Spleen (tissue), 11 donors: ENCODE measurements at regions not wholly inside any gene's neighbourhood (a gene's known extent, or its start where the extent isn't known, plus 50 kb on each side); places are given as distances from the start of the nearest gene placed in this dataset.

ENCODE experiments used
- DNase-seq: peaks from one replicate; pipeline ENCODE4 v3.0.0-alpha.2; 2020
- H3K27ac ChIP-seq, 8 donors: fragments of 200-600 bp; sonication (generic) in 7 of 8; 1 replicate in 4 of 8; 2 replicates in 4 of 8; pipeline versions ENCODE4 v1.5.0 to v1.8.0; 2016 to 2021; ENCODE audit warnings: inconsistent platforms in 4 of 8, mild to moderate bottlenecking in 4 of 8, moderate library complexity in 1 of 8
- H3K27me3 ChIP-seq, 7 donors: fragments of 200-600 bp; sonication (generic) in 6 of 7; replicated peaks in 1 of 7; 1 replicate in 4 of 7; 2 replicates in 3 of 7; pipeline versions ENCODE4 v1.5.0 to v1.8.0; 2016 to 2021; ENCODE audit warnings: inconsistent platforms in 3 of 7, mild to moderate bottlenecking in 1 of 7
- H3K36me3 ChIP-seq, 6 donors: fragments of 200-600 bp; sonication (generic) in 5 of 6; 1 replicate in 4 of 6; 2 replicates in 2 of 6; pipeline versions ENCODE4 v1.5.0 to v1.8.0; 2016 to 2021; ENCODE audit warnings: inconsistent platforms in 2 of 6
- H3K4me1 ChIP-seq, 6 donors: fragments of 200-600 bp; sonication (generic) in 5 of 6; 1 replicate in 3 of 6; 2 replicates in 3 of 6; pipeline versions ENCODE4 v1.5.0 to v1.8.0; 2016 to 2021; ENCODE audit warnings: inconsistent platforms in 3 of 6
- H3K4me3 ChIP-seq, 8 donors: fragments of 200-600 bp; sonication (generic) in 7 of 8; 1 replicate in 4 of 8; 2 replicates in 4 of 8; pipeline versions ENCODE4 v1.5.0 to v1.8.0; 2016 to 2021; ENCODE audit warnings: inconsistent platforms in 4 of 8, mild to moderate bottlenecking in 4 of 8, moderate library complexity in 2 of 8
- H3K9me3 ChIP-seq, 8 donors: fragments of 200-600 bp; sonication (generic) in 7 of 8; 1 replicate in 4 of 8; 2 replicates in 4 of 8; pipeline versions ENCODE4 v1.5.0 to v1.8.0; 2016 to 2021; ENCODE audit warnings: inconsistent platforms in 4 of 8
- POLR2A ChIP-seq, 3 donors: fragments of 450-650 bp; IDR thresholded peaks; one replicate each; pipeline ENCODE4 v1.5.1; 2017; ENCODE audit warnings: antibody characterized with exemption in 3 of 3, mild to moderate bottlenecking in 1 of 3
- POLR2AphosphoS5 ChIP-seq, 3 donors: sonication (generic); formaldehyde crosslinking; IDR thresholded peaks; one replicate each; pipeline ENCODE4 v1.5.1; 2017; ENCODE audit warnings: antibody characterized with exemption in 3 of 3
- WGBS, 5 donors: extraction: QIAGEN DNeasy Blood & Tissue Kit in 3 of 5; methylation state at CpG; one replicate each; pipeline versions ENCODE4 v1.1.5 to v1.1.7; 2013 to 2018; 5-methylcytosine and 5-hydroxymethylcytosine counted together
- intact Hi-C: fragments of 100-400 bp; cut with DNase I; formaldehyde crosslinking; loops from one replicate; pipeline ENCODE4 v1.15.0; 2023; ENCODE audit warnings: low total_unique reads
- TF ChIP-seq, protein P1 (sequence below), 11 experiments: fragments of 200-600 bp in 7 of 11; fragments of 450-650 bp in 4 of 11; sonication (generic) in 4 of 11; IDR thresholded peaks in 8 of 11; conservative IDR thresholded peaks in 3 of 11; 1 replicate in 7 of 11; 2 replicates in 4 of 11; pipeline versions ENCODE4 v1.4.0 to v1.8.0; 2016 to 2021; ENCODE audit warnings: antibody characterized with exemption in 11 of 11, inconsistent platforms in 4 of 11, mild to moderate bottlenecking in 1 of 11
- donor health status: healthy with polysubstance abuse.
- donor health status: DM: no; HTN: no; CAD: no; lungs with moderate emphysema.
- donor health status: DM: no; HTN: no; CAD: no.
- donor health status: Bipolar disorder and iron deficiency.
- donor health status: healthy.
- donor health status: DM: no; HTN: no; CAD: no.
- donor health status: DM: yes; HTN: yes; CAD: no.

DNA sequence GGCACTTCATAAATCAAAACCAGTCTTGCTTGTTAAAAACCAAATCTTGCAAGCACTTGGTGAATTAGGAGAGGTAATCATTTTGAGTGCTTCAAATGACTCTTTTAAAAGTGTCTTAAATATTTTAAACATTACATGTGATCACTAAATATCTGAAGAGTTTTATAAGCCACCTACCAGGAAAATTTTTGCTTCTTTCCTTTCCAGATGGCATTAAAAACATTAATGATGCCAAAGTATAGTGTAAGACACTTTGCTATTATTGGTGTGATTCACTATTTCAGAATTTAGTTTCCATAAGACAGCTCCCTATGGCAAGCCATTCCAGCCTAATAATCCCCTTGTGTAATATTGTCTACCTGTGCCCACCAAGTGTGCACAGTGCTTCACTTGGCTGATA is 548.8 kb upstream of the ADAMTS5 start:
- DNase-seq = no peak
- H3K36me3 ChIP-seq = no peaks in the 10 kb centered on the region
- intact Hi-C loops = no loop called here
- no peak overlapping the region for H3K27ac ChIP-seq
- no peak for TF ChIP-seq POLR2AphosphoS5 (IDR thresholded peaks at IDR 0.05)
- peaks cover 0 to 26% (median 15%) of the 10 kb centered on the region in 8 donors for H3K9me3 ChIP-seq
- no peak overlapping the region for H3K4me3 ChIP-seq
- no peaks in the 10 kb centered on the region for H3K4me1 ChIP-seq
- H3K27me3 ChIP-seq = no peaks in the 10 kb centered on the region

DNA sequence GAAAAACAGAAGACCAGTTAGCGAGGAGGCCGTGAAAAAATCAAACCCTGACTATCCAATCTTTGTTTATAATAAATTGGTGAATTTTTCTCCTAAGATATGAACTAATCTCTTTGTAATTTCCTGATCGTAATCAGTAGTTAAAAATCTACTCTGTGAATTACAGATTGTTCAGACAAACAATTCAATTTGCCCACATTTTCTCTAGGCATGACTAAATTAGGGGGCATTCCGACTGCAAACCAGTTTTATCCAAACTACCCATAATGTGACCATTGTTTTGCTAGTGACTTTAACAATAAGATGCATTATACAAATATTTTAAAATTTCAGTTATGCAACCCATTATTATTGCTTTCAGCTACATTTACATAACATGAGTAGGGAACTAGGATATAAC is 546.9 kb upstream of the ADAMTS5 start:
- H3K27ac ChIP-seq = no peak overlapping the region
- 79 to 93% (median 88%) methylated on average over 4 of the region's 4 CpGs for WGBS, 5 donors
- TF ChIP-seq POLR2A (IDR thresholded peaks at IDR 0.05) = no peak
- TF ChIP-seq POLR2AphosphoS5 (IDR thresholded peaks at IDR 0.05) = no peak
- TF ChIP-seq, protein P1, sequence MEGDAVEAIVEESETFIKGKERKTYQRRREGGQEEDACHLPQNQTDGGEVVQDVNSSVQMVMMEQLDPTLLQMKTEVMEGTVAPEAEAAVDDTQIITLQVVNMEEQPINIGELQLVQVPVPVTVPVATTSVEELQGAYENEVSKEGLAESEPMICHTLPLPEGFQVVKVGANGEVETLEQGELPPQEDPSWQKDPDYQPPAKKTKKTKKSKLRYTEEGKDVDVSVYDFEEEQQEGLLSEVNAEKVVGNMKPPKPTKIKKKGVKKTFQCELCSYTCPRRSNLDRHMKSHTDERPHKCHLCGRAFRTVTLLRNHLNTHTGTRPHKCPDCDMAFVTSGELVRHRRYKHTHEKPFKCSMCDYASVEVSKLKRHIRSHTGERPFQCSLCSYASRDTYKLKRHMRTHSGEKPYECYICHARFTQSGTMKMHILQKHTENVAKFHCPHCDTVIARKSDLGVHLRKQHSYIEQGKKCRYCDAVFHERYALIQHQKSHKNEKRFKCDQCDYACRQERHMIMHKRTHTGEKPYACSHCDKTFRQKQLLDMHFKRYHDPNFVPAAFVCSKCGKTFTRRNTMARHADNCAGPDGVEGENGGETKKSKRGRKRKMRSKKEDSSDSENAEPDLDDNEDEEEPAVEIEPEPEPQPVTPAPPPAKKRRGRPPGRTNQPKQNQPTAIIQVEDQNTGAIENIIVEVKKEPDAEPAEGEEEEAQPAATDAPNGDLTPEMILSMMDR (IDR thresholded peaks at IDR 0.05 in 8 of 11, conservative IDR thresholded peaks at IDR 0.05 in 3 of 11) = no peak
- H3K4me1 ChIP-seq = no peaks in the 10 kb centered on the region
- peaks cover 0 to 20% (median 14%) of the 10 kb centered on the region in 8 donors for H3K9me3 ChIP-seq
- H3K36me3 ChIP-seq = no peaks in the 10 kb centered on the region
- H3K27me3 ChIP-seq = no peaks in the 10 kb centered on the region
- no peak for DNase-seq
- intact Hi-C loops = no loop called here
- no peak overlapping the region for H3K4me3 ChIP-seq

DNA sequence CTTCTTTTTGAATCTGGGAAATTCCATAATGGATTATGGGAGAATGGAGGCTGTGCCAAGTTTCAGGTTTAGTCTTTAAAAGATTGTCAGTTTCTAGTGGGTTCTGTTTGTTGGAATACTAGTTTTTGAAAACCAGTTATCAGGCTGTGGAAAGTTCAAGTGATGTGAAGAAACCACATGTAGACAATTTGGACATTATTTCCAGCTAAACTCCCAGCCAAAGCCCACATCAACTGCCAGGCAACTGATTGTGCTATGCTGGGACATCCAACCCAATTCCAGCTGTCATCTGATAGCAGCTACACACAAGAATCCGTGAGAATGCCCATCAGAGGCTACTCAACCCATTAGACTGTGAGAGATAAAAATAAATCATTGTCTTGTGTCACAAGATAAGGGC is 546.1 kb upstream of the ADAMTS5 start:
- Histone ChIP-seq H3K4me3 (no peak overlapping the region), H3K27me3 (no peaks in the 10 kb centered on the region), H3K9me3 (peaks cover 0 to 15% (median 12%) of the 10 kb centered on the region in 8 donors), H3K27ac (no peak overlapping the region), H3K4me1 (no peaks in the 10 kb centered on the region), H3K36me3 (no peaks in the 10 kb centered on the region)
- TF ChIP-seq POLR2A (IDR thresholded peaks at IDR 0.05) (no peak), POLR2AphosphoS5 (IDR thresholded peaks at IDR 0.05) (no peak)
- TF ChIP-seq, protein P1 (IDR thresholded peaks at IDR 0.05 in 8 of 11, conservative IDR thresholded peaks at IDR 0.05 in 3 of 11) = no peak
- intact Hi-C loops = no loop called here
- no peak for DNase-seq
- 39 to 72% (median 56%) methylated on average over 1 of the region's 1 CpG for WGBS, 5 donors

DNA sequence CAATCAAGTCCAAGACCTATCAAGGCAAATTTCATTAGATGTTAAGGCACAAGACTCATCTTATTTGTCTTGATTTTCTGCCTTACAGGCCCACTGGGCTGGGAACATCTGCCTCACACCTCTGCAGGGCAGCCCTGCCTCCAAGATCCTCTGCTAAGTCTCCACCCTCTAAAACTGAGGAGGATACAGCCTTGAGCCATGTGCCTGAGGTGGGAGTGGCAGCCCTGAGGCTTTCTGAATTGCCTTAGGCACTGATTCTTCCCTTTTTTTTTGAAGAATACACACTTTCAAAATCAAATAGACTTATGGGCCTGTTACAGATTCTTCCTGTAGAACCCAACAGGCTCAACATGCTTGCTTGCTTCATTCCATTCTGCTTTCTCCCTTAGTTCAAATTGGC is 544.3 kb upstream of the ADAMTS5 start:
- H3K27ac ChIP-seq = no peak overlapping the region
- intact Hi-C loops = no loop called here
- no peak overlapping the region for H3K4me3 ChIP-seq
- no peaks in the 10 kb centered on the region for H3K9me3 ChIP-seq
- H3K27me3 ChIP-seq = no peaks in the 10 kb centered on the region
- H3K36me3 ChIP-seq = no peaks in the 10 kb centered on the region
- no peak for DNase-seq
- no peaks in the 10 kb centered on the region for H3K4me1 ChIP-seq
- TF ChIP-seq POLR2AphosphoS5 (IDR thresholded peaks at IDR 0.05) (no peak), POLR2A (IDR thresholded peaks at IDR 0.05) (no peak)
- TF ChIP-seq, protein P1 (IDR thresholded peaks at IDR 0.05 in 8 of 11, conservative IDR thresholded peaks at IDR 0.05 in 3 of 11) = no peak

DNA sequence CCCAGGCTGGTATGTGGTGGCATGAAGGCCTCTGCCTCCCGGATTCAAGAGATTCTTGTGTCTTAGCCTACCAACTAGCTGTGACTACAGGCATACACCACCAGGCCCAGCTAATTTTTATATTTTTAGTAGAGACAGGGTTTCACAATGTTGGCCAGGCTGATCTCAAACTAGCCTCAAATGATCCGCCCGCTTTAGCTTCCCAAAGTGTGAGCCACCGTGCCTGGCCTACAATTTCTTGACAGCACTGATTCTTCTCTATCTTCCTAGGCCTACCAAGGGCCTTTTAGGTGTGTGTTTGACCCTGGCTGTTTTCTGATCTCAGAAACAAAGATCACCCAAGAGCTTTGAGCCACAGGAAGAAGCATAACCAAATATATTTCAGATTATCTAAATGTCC is 540.8 kb upstream of the ADAMTS5 start:
- 82 to 92% (median 86%) methylated on average over 4 of the region's 4 CpGs for WGBS, 5 donors

More for the DNA sequence above, 540.8 kb upstream of the ADAMTS5 start:
- TF ChIP-seq POLR2AphosphoS5 (IDR thresholded peaks at IDR 0.05) (no peak), POLR2A (IDR thresholded peaks at IDR 0.05) (no peak)
- TF ChIP-seq, protein P1 (IDR thresholded peaks at IDR 0.05 in 8 of 11, conservative IDR thresholded peaks at IDR 0.05 in 3 of 11) = no peak
- Histone ChIP-seq H3K4me3 (no peak overlapping the region), H3K27ac (no peak overlapping the region), H3K4me1 (no peaks in the 10 kb centered on the region), H3K9me3 (peaks cover 0 to 5% (median 0%) of the 10 kb centered on the region in 8 donors), H3K27me3 (no peaks in the 10 kb centered on the region), H3K36me3 (no peaks in the 10 kb centered on the region)
- intact Hi-C loops = no loop called here
- no peak for DNase-seq
